GM12891 (cell line): ENCODE measurements at regions not wholly inside any gene's neighbourhood (a gene's known extent, or its start where the extent isn't known, plus 50 kb on each side); places are given as distances from the start of the nearest gene placed in this dataset.
"Not testable (repeated sequence)": the region's sequence is repeated elsewhere in the genome, so short reads cannot be mapped to it uniquely, and the experiment has no call there.

Experiments
- POLR2A ChIP-seq: IDR thresholded peaks from 2 replicates; pipeline ENCODE4 v1.6.1; 2011; ENCODE audit warnings: low read depth, low read length, control low read depth
- POLR2AphosphoS5 ChIP-seq: IDR thresholded peaks from 2 replicates; pipeline ENCODE4 v1.6.1; 2011; ENCODE audit warnings: low read depth, low read length, control low read depth
- SPI1 ChIP-seq: IDR thresholded peaks from 2 replicates; pipeline ENCODE4 v1.6.1; 2011; ENCODE audit warnings: low read depth, low read length, control low read depth
- TAF1 ChIP-seq: IDR thresholded peaks from 2 replicates; pipeline ENCODE4 v1.6.1; 2011; ENCODE audit warnings: low read depth, low read length, control low read depth

DNA sequence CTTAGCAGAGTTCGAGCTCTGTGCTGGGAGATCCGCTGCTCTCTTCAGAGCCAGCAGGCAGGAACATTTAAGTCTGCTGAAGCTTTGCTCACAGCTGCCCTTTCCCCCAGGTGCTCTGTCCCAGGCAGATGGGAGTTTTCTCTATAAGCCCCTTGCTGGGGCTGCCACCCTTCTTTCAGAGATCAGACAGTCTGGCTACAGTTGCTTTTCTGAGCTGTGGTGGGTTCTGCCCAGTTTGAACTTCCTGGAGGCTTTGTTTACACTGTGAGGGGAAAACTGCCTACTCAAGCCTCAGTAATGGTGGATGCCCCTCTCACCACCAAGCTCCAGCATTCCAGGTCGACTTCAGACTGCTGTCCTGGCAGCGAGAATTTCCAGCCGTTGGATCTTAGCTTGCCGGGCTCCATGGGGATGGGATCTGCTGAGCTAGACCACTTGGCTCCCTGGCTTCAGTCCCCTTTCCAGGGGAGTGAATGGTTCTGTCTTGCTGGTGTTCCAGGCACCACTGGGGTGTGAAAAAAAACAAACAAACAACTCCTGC is 222.7 kb downstream of the UTRN start:
- TF ChIP-seq POLR2AphosphoS5, POLR2A, TAF1, SPI1: not testable (repeated sequence)
